ENCODE measurements at regions not wholly inside any gene's neighbourhood (a gene's known extent, or its start where the extent isn't known, plus 50 kb on each side); places are given as distances from the start of the nearest gene placed in this dataset.

DNA sequence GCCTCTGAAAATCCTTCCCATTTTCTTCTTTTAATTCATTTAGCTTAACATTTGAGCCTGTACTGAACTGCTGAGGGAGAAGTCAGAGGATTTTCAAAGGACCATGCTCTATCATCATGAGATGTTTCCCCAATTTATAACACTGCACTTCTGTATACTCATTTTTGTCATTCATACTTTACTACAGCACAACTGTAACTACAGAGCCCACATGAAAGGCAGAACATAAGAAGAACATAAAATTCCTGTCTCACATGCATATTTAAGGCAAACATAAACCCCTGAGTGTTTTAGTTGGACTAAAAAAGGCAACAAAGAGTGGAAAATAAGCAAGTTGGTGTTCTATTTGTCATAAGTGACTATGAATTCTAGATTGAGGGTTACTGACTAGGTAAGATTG lies 237.7 kb upstream of the ARPP21 start:
- DNase-seq (ENCODE audit: low read depth), result no peak
- TF ChIP-seq, protein P1, sequence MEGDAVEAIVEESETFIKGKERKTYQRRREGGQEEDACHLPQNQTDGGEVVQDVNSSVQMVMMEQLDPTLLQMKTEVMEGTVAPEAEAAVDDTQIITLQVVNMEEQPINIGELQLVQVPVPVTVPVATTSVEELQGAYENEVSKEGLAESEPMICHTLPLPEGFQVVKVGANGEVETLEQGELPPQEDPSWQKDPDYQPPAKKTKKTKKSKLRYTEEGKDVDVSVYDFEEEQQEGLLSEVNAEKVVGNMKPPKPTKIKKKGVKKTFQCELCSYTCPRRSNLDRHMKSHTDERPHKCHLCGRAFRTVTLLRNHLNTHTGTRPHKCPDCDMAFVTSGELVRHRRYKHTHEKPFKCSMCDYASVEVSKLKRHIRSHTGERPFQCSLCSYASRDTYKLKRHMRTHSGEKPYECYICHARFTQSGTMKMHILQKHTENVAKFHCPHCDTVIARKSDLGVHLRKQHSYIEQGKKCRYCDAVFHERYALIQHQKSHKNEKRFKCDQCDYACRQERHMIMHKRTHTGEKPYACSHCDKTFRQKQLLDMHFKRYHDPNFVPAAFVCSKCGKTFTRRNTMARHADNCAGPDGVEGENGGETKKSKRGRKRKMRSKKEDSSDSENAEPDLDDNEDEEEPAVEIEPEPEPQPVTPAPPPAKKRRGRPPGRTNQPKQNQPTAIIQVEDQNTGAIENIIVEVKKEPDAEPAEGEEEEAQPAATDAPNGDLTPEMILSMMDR (IDR thresholded peaks at IDR 0.05; ENCODE audit: insufficient read depth, low read length), result no peak
- H3K4me3 ChIP-seq (ENCODE audit: low read depth, low read length), result no peak overlapping the region

DNA sequence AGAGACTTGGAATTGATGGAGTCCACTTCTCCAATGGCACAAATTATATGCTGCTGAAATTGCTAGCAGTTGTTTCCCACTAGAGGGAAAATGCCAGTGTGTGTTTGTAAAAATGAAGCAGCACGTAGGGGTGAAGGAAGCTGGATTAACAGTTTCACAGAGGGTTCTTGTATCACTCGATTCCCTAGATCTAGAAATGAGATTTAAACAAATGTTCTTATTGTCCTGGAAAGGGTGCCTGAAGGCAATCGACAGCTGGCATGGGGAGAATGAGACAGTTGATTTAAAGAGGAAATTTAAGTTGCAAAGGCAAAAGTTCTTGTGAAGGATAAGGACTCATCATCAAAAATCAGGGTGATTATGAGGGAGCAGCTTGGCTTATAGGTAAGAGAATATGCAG lies 234.8 kb upstream of the ARPP21 start:
- no peak for DNase-seq (ENCODE audit: low read depth)
- TF ChIP-seq, protein P1 (IDR thresholded peaks at IDR 0.05; ENCODE audit: insufficient read depth, low read length), result no peak
- H3K4me3 ChIP-seq (ENCODE audit: low read depth, low read length), result no peak overlapping the region

DNA sequence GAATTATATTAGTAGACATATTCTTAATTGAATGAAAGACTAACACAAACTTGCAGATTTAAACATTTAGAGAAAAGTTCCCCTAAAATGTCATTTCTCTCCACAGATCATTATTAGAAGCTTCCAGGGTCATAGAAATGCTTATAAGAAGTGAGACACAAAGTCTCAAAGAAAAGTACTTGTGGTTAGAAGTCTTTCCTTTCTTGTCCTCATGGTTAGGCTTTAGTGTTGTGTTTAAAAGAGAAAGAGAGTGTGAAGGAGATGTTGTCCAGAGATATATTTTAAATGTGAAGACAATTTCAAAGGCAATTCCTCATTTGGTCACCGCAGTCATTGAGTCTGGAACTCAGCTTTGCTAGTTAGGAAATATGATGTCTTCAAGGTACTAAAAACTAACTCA lies 230.4 kb upstream of the ARPP21 start:
- TF ChIP-seq, protein P1 (IDR thresholded peaks at IDR 0.05; ENCODE audit: insufficient read depth, low read length), result no peak
- H3K4me3 ChIP-seq (ENCODE audit: low read depth, low read length), result no peak overlapping the region
- DNase-seq (ENCODE audit: low read depth), result no peak

DNA sequence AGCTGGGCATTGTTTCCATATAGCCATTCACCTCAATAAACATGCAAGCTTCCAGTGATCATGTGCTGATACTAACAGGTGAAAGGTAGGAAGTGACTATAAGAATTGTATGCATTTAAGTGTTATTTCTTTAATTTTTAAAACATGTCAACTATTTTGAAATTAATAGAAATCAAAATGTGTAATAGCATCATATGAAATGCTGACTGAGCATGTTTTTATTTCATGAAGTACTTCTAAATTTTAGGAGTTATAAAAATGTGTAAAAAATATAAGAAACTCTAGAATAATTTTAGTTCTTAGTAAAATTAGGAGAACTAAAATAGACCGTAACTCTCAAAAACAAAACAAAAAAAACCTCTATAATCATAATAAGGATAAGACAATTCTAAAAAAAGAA lies 229.3 kb upstream of the ARPP21 start:
- H3K4me3 ChIP-seq (ENCODE audit: low read depth, low read length), result no peak overlapping the region
- no peak for DNase-seq (ENCODE audit: low read depth)
- TF ChIP-seq, protein P1 (IDR thresholded peaks at IDR 0.05; ENCODE audit: insufficient read depth, low read length), result no peak

DNA sequence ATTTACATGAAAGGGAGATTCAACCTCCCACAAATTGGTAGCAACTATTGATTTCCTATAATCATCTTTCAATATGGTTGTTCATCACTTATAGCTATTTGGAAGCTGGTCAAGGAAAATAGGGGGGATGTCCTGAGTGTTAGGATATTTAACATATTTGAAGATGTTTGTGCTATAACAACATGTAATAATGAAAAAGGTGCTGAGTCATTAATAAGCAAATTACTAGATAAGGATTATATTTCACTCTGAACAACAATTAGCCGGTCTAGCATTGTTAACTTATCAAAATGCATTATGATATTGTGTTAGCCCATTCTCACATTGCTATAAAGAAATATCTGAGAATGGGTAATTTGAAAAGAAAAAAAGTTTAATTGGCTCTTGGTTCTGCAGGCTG lies 225.8 kb upstream of the ARPP21 start:
- no peak for DNase-seq (ENCODE audit: low read depth)
- TF ChIP-seq, protein P1 (IDR thresholded peaks at IDR 0.05; ENCODE audit: insufficient read depth, low read length), result no peak
- no peak overlapping the region for H3K4me3 ChIP-seq (ENCODE audit: low read depth, low read length)

DNA sequence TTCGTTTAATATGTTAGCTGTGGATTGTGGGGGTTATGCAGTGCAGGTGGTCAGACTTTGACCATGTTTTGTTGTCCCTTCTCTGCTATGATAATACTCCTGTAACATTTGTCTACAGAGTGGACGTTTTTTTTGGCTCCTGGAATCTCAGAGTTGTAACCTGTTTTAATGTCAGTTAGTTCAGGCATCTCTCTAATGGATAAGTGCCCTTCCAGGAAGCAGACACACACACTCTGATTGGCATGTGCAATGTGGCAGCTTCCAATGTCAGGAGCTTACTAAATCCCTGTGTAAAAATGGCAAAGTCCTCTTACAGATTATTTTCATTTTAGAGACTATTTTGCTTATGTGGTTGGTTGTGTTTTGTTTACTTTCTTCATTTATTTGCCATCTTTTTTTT lies 222.2 kb upstream of the ARPP21 start:
- TF ChIP-seq, protein P1 (IDR thresholded peaks at IDR 0.05; ENCODE audit: insufficient read depth, low read length), result no peak
- no peak overlapping the region for H3K4me3 ChIP-seq (ENCODE audit: low read depth, low read length)
- no peak for DNase-seq (ENCODE audit: low read depth)

DNA sequence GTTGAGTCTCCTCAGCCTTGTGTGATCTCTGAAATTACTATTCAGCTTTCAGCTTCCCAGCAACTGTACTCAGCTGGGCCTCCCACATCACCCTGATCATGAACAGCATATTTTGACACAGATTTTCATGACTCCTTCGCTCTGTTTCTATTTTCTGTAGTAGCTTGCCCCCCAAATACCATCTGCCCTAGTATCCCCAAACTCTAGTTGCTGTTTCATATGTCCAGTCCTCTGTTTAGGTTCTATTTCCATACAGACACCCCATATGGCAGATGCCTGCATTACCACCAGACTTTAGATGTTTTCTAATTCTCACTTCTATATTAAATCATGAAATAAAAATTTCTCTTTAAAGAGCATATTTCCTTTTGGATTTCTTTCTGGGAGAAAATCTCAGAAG lies 217.2 kb upstream of the ARPP21 start:
- TF ChIP-seq, protein P1 (IDR thresholded peaks at IDR 0.05; ENCODE audit: insufficient read depth, low read length), result no peak
- H3K4me3 ChIP-seq (ENCODE audit: low read depth, low read length), result no peak overlapping the region
- no peak for DNase-seq (ENCODE audit: low read depth)
